Kidney (tissue), 13 donors: ENCODE measurements at regions not wholly inside any gene's neighbourhood (a gene's known extent, or its start where the extent isn't known, plus 50 kb on each side); places are given as distances from the start of the nearest gene placed in this dataset.
"Not testable (repeated sequence)": the region's sequence is repeated elsewhere in the genome, so short reads cannot be mapped to it uniquely, and the experiment has no call there.

Source experiments
- DNase-seq, 5 donors: peaks; one replicate each; pipeline ENCODE4 v3.0.0-alpha.2; 2013 to 2020
- FAIRE-seq: peaks from 2 replicates; lab custom pipeline; 2012; peaks lifted over from hg19 to GRCh38; lab: Jason Lieb, UNC
- H3K27ac ChIP-seq, 2 donors: one replicate each; pipeline ENCODE4 v1.7.0; 2013; ENCODE audit warnings: low read depth in 2 of 2, low read length in 2 of 2, inconsistent platforms in 1 of 2
- H3K27me3 ChIP-seq: one replicate; pipeline ENCODE4 v1.7.1; 2013; ENCODE audit warnings: low read length, inconsistent platforms; ENCODE audit not compliant: control insufficient read depth, insufficient read depth
- H3K36me3 ChIP-seq, 3 donors: one replicate each; pipeline versions ENCODE4 v1.7.0 to v1.7.1; 2013; ENCODE audit warnings: low read length in 3 of 3, control low read depth in 1 of 3, inconsistent platforms in 1 of 3; ENCODE audit not compliant: insufficient read depth in 3 of 3, control insufficient read depth in 2 of 3
- H3K4me1 ChIP-seq, 3 donors: one replicate each; pipeline versions ENCODE4 v1.7.0 to v1.7.1; 2013; ENCODE audit warnings: low read length in 3 of 3, inconsistent platforms in 1 of 3, low read depth in 1 of 3; ENCODE audit not compliant: control insufficient read depth in 2 of 3, insufficient read depth in 2 of 3
- H3K4me3 ChIP-seq, 3 donors: one replicate each; pipeline versions ENCODE4 v1.7.0 to v1.8.1; 2013; ENCODE audit warnings: low read length in 3 of 3, control low read depth in 1 of 3, inconsistent platforms in 1 of 3
- H3K9ac ChIP-seq, 3 donors: one replicate each; pipeline versions ENCODE4 v1.7.0 to v1.7.1; 2013; ENCODE audit warnings: low read length in 3 of 3, control low read depth in 1 of 3, inconsistent platforms in 1 of 3
- H3K9me3 ChIP-seq, 3 donors: one replicate each; pipeline versions ENCODE4 v1.7.0 to v1.7.1; 2013; ENCODE audit warnings: low read length in 3 of 3, control low read depth in 1 of 3, inconsistent platforms in 1 of 3; ENCODE audit not compliant: control insufficient read depth in 2 of 3, insufficient read depth in 1 of 3
- intact Hi-C: fragments of 100-400 bp; cut with DNase I; formaldehyde crosslinking; loops from one replicate; pipeline ENCODE4 v1.11.1; 2022
- TF ChIP-seq, protein P1 (sequence below): IDR thresholded peaks from 3 replicates; pipeline ENCODE4 v1.5.1; 2012; ENCODE audit warnings: mild to moderate bottlenecking, moderate library complexity, borderline replicate concordance; ENCODE audit not compliant: insufficient read depth; ENCODE audit errors: extremely low read depth
- donor health status: control.
- donor health status: control.
- donor health status: control.
- donor health status: control.
- donor health status: control.
- donor health status: DM: yes; HTN: yes; CAD: no.
- donor health status: Normal renal cell carcinoma (clear cell type).

- Histone ChIP-seq H3K4me3 (no peak overlapping the region), H3K9ac (no peak overlapping the region), H3K4me1 (no peaks in the 10 kb centered on the region), H3K27ac (no peak overlapping the region), H3K9me3 (no peaks in the 10 kb centered on the region), H3K36me3 (no peaks in the 10 kb centered on the region), H3K27me3 (no peaks in the 10 kb centered on the region)
- DNase-seq (no peak), FAIRE-seq (no peak)
- TF ChIP-seq, protein P1, sequence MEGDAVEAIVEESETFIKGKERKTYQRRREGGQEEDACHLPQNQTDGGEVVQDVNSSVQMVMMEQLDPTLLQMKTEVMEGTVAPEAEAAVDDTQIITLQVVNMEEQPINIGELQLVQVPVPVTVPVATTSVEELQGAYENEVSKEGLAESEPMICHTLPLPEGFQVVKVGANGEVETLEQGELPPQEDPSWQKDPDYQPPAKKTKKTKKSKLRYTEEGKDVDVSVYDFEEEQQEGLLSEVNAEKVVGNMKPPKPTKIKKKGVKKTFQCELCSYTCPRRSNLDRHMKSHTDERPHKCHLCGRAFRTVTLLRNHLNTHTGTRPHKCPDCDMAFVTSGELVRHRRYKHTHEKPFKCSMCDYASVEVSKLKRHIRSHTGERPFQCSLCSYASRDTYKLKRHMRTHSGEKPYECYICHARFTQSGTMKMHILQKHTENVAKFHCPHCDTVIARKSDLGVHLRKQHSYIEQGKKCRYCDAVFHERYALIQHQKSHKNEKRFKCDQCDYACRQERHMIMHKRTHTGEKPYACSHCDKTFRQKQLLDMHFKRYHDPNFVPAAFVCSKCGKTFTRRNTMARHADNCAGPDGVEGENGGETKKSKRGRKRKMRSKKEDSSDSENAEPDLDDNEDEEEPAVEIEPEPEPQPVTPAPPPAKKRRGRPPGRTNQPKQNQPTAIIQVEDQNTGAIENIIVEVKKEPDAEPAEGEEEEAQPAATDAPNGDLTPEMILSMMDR = no peak
- intact Hi-C loops = no loop called here
These were observed 60.1 kb upstream of the ARL4C start for GRCh38 chr2:234556848-234557573.

DNA sequence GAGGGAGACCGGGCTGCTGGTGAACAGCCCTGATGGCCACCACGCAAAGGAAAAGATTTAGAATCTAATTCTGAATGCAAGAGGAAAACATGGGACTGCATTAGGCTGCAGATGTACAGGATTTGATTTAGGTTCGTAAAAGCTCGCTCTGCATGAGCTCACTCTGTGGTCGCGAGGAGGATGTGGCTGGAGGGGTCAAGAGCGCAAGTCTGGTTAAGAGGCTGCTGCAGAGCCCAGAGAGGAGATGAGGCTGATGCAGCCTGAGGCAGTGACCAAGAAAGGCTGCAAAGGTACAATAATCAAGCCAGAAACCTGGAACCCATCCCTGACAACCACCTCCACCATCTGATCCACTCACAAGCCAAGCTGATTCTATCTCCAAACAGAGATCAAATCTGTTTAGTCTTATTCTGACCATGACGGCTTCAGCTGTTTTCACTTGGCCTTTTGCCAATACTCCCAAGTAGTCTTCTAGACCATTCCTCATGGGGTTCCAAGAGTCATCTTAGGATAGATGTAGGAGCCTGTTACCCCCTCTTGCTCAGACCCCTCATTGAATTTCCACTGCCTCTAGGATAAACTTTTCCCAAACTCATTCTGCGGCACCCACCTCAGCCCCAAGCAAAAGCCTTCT is 58.9 kb upstream of the ARL4C start:
- intact Hi-C loops = no loop called here
- FAIRE-seq = no peak

GRCh38 chr2:234555161-234555560 is 58.3 kb upstream of the ARL4C start:
- Histone ChIP-seq H3K9ac (no peak overlapping the region), H3K4me3 (no peak overlapping the region), H3K4me1 (peaks cover 0 to 3% (median 0%) of the 10 kb centered on the region in 3 donors), H3K9me3 (no peaks in the 10 kb centered on the region), H3K27ac (no peak overlapping the region), H3K36me3 (no peaks in the 10 kb centered on the region), H3K27me3 (no peaks in the 10 kb centered on the region)
- intact Hi-C loops = no loop called here
- TF ChIP-seq, protein P1 = no peak
- FAIRE-seq (no peak), DNase-seq (no peak)

More for the DNA sequence above, 58.9 kb upstream of the ARL4C start:
- Histone ChIP-seq H3K4me3 (no peak overlapping the region), H3K27ac (no peak overlapping the region), H3K36me3 (no peaks in the 10 kb centered on the region), H3K9me3 (no peaks in the 10 kb centered on the region), H3K27me3 (no peaks in the 10 kb centered on the region), H3K4me1 (peaks cover 0 to under 1% (median 0%) of the 10 kb centered on the region in 3 donors), H3K9ac (no peak overlapping the region)
- DNase-seq = peak in 1 of 5 donors; percentile 18
- TF ChIP-seq, protein P1 = no peak

GRCh38 chr2:234553223-234553622 is 56.3 kb upstream of the ARL4C start:
- intact Hi-C loops = not testable (repeated sequence)

More at GRCh38 chr2:234553223-234553622, 56.3 kb upstream of the ARL4C start:
- not testable (repeated sequence) for H3K9me3 ChIP-seq, FAIRE-seq, H3K4me3 ChIP-seq, H3K4me1 ChIP-seq, DNase-seq, H3K9ac ChIP-seq, H3K27me3 ChIP-seq, H3K36me3 ChIP-seq, H3K27ac ChIP-seq
